ENCODE measurements at regions not wholly inside any gene's neighbourhood (a gene's known extent, or its start where the extent isn't known, plus 50 kb on each side); places are given as distances from the start of the nearest gene placed in this dataset.

DNA sequence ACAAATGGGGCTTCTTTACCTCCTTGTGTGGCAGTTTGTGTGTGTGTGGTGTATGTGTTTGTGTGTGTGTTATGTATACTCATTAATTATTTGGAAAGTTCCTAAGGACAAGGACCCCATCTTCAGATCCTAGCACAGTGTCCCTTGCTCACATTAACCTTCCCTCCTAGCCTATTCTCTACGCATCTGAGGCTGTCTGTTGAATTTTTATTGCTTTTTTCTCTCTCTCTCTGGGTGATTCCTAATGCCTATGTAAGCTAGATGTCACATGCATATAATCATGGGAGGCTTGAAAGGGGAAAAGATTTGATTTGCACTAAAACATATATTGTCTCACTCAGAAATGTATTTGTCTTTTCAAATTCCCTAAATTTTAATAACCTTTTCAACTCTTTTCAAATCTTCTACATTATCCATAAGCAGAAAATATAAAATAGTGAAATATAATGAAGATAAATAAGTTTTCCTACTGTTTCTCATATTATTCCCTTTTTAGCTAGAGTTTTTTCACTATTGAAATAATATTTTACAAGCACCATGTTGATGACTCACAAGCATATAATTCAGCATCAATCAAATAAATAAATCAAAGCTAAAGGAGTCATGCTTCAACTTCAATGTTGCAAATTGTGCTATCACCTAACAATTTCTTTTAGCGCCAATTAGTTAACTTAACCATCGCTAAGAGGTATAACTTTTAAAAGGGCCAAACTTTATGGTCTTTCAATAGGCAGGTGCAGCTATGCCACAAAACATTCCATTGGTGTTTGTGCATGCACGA is 199.0 kb upstream of the ERBB4 start:
- TF ChIP-seq, protein P1, sequence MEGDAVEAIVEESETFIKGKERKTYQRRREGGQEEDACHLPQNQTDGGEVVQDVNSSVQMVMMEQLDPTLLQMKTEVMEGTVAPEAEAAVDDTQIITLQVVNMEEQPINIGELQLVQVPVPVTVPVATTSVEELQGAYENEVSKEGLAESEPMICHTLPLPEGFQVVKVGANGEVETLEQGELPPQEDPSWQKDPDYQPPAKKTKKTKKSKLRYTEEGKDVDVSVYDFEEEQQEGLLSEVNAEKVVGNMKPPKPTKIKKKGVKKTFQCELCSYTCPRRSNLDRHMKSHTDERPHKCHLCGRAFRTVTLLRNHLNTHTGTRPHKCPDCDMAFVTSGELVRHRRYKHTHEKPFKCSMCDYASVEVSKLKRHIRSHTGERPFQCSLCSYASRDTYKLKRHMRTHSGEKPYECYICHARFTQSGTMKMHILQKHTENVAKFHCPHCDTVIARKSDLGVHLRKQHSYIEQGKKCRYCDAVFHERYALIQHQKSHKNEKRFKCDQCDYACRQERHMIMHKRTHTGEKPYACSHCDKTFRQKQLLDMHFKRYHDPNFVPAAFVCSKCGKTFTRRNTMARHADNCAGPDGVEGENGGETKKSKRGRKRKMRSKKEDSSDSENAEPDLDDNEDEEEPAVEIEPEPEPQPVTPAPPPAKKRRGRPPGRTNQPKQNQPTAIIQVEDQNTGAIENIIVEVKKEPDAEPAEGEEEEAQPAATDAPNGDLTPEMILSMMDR (IDR thresholded peaks at IDR 0.05) = no peak
- no peak for TF ChIP-seq POLR2A (IDR thresholded peaks at IDR 0.05)
